ENCODE measurements at regions not wholly inside any gene's neighbourhood (a gene's known extent, or its start where the extent isn't known, plus 50 kb on each side); places are given as distances from the start of the nearest gene placed in this dataset.

- TF ChIP-seq CTCF (conservative IDR thresholded peaks at IDR 0.05; ENCODE audit: low read depth, low read length) (no peak), SMC3 (IDR thresholded peaks at IDR 0.05; ENCODE audit: low read depth, low read length) (no peak), ELK1 (IDR thresholded peaks at IDR 0.05; ENCODE audit: borderline replicate concordance, low read depth, low read length) (no peak), POLR2A (IDR thresholded peaks at IDR 0.05; ENCODE audit: low read depth, low read length) (no peak), CHD1 (IDR thresholded peaks at IDR 0.05; ENCODE audit: low read depth, low read length) (no peak), BHLHE40 (IDR thresholded peaks at IDR 0.05; ENCODE audit: low read depth, low read length) (no peak), RAD21 (IDR thresholded peaks at IDR 0.05; ENCODE audit: low read length) (no peak), MAFK (IDR thresholded peaks at IDR 0.05; ENCODE audit: low read depth, low read length) (no peak), MXI1 (IDR thresholded peaks at IDR 0.05; ENCODE audit: borderline replicate concordance, low read depth, low read length) (no peak)
These were observed 150.6 kb upstream of the PCBD1 start for GRCh38 chr10:71038921-71039320.

Measured in IMR-90 (cell line).